Loucy (cell line): ENCODE measurements at regions not wholly inside any gene's neighbourhood (a gene's known extent, or its start where the extent isn't known, plus 50 kb on each side); places are given as distances from the start of the nearest gene placed in this dataset.
"Not testable (repeated sequence)": the region's sequence is repeated elsewhere in the genome, so short reads cannot be mapped to it uniquely, and the experiment has no call there.

ENCODE experiments used
- CTCF ChIP-seq: fragments of 200-600 bp; sonication (generic); conservative IDR thresholded peaks from 2 replicates; pipeline ENCODE4 v1.5.1; 2014; ENCODE audit warnings: mild to moderate bottlenecking, antibody characterized with exemption, low read length
- EZH2phosphoT487 ChIP-seq: fragments of 200-600 bp; IDR thresholded peaks from 2 replicates; pipeline ENCODE4 v1.6.1; 2018; ENCODE audit warnings: antibody characterized with exemption, mild to moderate bottlenecking, moderate library complexity, borderline replicate concordance

GRCh38 chr16:60357876-60358522 is 1623.9 kb upstream of the GOT2 start:
- TF ChIP-seq CTCF, EZH2phosphoT487: not testable (repeated sequence)
